GM12865 (cell line): ENCODE measurements at regions not wholly inside any gene's neighbourhood (a gene's known extent, or its start where the extent isn't known, plus 50 kb on each side); places are given as distances from the start of the nearest gene placed in this dataset.

Experiments used
- DNase-seq: peaks from one replicate; pipeline ENCODE4 v3.0.0; 2010; ENCODE audit warnings: low read depth
- H3K4me3 ChIP-seq: 2 replicates; pipeline ENCODE4 v1.5.1; 2011; ENCODE audit warnings: mild to moderate bottlenecking, low read depth, low read length, control low read depth
- CTCF ChIP-seq: IDR thresholded peaks from 2 replicates; pipeline ENCODE4 v1.5.1; 2011; ENCODE audit warnings: low read length, control low read depth, low read depth, inconsistent platforms; ENCODE audit not compliant: insufficient read depth; ENCODE audit errors: missing control alignments

- no peak overlapping the region for H3K4me3 ChIP-seq
- no peak for DNase-seq
- TF ChIP-seq CTCF, result no peak
These were observed 507.3 kb upstream of the TYRP1 start for GRCh38 chr9:12185856-12186255.

GRCh38 chr9:12191630-12192029, 501.6 kb upstream of the TYRP1 start:
- DNase-seq, result no peak
- H3K4me3 ChIP-seq, result no peak overlapping the region
- no peak for TF ChIP-seq CTCF

- TF ChIP-seq CTCF, result no peak
- no peak overlapping the region for H3K4me3 ChIP-seq
- DNase-seq, result no peak
These were observed 498.5 kb upstream of the TYRP1 start for GRCh38 chr9:12194731-12195130.

- H3K4me3 ChIP-seq, result no peak overlapping the region
- no peak for TF ChIP-seq CTCF
- DNase-seq, result no peak
These were observed 497.7 kb upstream of the TYRP1 start for GRCh38 chr9:12195456-12195855.

GRCh38 chr9:12204512-12204911, 488.7 kb upstream of the TYRP1 start:
- no peak for DNase-seq
- TF ChIP-seq CTCF, result no peak
- H3K4me3 ChIP-seq, result no peak overlapping the region

- no peak for TF ChIP-seq CTCF
- DNase-seq, result no peak
- H3K4me3 ChIP-seq, result no peak overlapping the region
These were observed 480.3 kb upstream of the TYRP1 start for GRCh38 chr9:12212860-12213259.

- DNase-seq, result no peak
- no peak for TF ChIP-seq CTCF
- H3K4me3 ChIP-seq, result no peak overlapping the region
These were observed 471.7 kb upstream of the TYRP1 start for GRCh38 chr9:12221470-12221869.
